Lower leg skin (tissue), 3 donors: ENCODE measurements at regions not wholly inside any gene's neighbourhood (a gene's known extent, or its start where the extent isn't known, plus 50 kb on each side); places are given as distances from the start of the nearest gene placed in this dataset.

ENCODE experiments used
- POLR2A ChIP-seq, 2 donors: fragments of 450-650 bp; IDR thresholded peaks; one replicate each; pipeline ENCODE4 v1.6.1; 2016 to 2017; ENCODE audit warnings: antibody characterized with exemption in 2 of 2, mild to moderate bottlenecking in 1 of 2, moderate library complexity in 1 of 2
- TF ChIP-seq, protein P1 (sequence below), 3 donors: fragments of 450-650 bp; IDR thresholded peaks; one replicate each; pipeline ENCODE4 v1.5.1; 2016; ENCODE audit warnings: antibody characterized with exemption in 3 of 3, mild to moderate bottlenecking in 3 of 3, moderate library complexity in 2 of 3

DNA sequence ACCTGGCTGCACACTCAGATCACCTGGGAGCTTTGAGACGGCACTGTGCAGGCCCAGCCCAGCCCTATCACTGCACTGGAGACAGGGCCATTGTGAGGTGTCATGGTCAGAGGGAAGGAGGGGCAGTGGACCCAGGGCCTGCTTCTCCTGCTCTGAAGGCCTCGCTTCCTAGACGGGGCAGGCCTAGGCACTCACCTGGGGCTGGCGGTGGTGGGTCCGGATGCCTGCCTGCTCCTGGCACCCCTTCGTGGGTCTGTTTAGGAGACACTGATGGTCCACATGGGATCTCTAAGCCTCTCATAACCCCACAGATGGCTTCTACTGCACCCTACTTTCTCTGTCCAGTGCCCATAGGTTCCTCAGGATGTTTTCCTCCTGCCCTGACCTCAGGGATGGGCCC, 230.9 kb downstream of the MATN1 start:
- TF ChIP-seq, protein P1, sequence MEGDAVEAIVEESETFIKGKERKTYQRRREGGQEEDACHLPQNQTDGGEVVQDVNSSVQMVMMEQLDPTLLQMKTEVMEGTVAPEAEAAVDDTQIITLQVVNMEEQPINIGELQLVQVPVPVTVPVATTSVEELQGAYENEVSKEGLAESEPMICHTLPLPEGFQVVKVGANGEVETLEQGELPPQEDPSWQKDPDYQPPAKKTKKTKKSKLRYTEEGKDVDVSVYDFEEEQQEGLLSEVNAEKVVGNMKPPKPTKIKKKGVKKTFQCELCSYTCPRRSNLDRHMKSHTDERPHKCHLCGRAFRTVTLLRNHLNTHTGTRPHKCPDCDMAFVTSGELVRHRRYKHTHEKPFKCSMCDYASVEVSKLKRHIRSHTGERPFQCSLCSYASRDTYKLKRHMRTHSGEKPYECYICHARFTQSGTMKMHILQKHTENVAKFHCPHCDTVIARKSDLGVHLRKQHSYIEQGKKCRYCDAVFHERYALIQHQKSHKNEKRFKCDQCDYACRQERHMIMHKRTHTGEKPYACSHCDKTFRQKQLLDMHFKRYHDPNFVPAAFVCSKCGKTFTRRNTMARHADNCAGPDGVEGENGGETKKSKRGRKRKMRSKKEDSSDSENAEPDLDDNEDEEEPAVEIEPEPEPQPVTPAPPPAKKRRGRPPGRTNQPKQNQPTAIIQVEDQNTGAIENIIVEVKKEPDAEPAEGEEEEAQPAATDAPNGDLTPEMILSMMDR (IDR thresholded peaks at IDR 0.05) = no peak
- no peak for TF ChIP-seq POLR2A (IDR thresholded peaks at IDR 0.05)
